ENCODE measurements at regions not wholly inside any gene's neighbourhood (a gene's known extent, or its start where the extent isn't known, plus 50 kb on each side); places are given as distances from the start of the nearest gene placed in this dataset.
A peak's percentile ranks its signal among the peaks of the same experiment; 100 is the strongest.
"Not testable (repeated sequence)": the region's sequence is repeated elsewhere in the genome, so short reads cannot be mapped to it uniquely, and the experiment has no call there.

DNA sequence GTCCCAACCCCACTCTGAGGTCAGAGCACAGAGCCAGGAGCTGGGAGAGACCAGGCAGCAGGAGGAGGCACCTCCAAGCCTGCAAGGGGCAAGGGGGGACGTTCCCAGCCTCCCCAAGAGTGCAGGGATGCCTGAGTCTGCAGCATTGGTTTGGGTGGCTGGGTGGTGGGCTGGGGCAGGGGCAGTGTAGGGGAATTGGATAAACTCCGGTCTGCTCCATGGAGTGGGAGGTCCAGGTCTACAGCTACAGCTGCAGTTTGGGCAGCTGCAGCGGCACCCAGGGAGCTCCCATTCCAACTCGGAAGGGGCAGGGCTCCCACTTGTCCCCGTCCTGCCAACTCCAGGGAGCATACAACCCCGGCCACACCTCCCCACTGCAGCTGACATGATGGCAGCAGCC is 617.5 kb upstream of the SEMA6D start:
- not testable (repeated sequence) for DNase-seq (ENCODE audit: low read depth in 2 of 2)

DNA sequence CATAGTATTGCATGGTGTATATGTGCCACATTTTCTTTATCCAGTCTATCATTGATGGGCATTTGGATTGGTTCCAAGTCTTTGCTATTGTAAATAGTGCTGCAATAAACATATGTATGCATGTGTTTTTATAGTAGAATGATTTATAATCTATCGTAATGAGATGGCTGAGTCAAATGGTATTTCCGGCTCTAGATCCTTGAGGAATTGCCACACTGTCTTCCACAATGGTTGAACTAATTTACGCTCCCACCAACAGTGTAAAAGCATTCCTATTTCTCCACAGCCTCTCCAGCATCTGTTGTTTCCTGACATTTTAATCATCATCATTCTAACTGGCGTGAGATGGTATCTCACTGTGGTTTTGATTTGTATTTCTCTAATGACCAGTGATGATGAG is 608.5 kb upstream of the SEMA6D start:
- DNase-seq (ENCODE audit: low read depth in 2 of 2): not testable (repeated sequence)

DNA sequence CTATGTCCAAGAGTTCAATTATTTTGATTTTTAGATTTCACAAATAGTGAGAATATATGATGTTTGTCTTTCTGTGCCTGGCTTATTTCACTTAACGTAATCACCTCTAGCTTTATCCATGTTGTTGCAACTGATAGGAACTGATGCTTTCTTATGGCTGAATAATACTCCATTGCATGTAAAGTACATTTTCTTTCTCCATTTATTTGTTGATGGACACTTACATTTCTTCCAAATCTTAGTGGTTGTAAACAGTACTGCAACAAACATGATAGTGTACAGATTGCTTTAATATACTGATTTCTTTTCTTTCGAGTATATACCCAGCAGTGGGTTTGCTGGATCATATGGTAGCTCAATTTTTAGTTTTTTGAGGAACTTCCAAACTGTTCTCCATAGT is 600.6 kb upstream of the SEMA6D start:
- no peak for DNase-seq (ENCODE audit: low read depth in 2 of 2)

DNA sequence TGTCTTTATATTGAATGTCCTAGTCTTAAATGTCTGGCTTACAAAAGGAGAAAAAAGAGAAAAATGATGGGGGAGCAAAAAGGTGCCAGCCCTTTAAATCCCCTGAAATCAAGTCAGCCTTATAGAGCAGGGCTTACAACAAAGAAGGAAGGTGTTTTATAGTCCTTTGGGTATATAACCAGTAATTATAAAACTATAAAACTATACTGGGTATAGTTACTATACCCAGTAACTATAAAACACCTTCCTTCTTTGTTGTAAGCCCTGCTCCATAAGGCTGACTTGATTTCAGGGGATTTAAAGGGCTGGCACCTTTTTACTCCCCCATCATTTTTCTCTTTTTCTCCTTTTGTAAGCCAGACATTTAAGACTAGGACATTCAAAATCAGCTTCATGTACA is 598.0 kb upstream of the SEMA6D start:
- DNase-seq (ENCODE audit: low read depth in 2 of 2): no peak

DNA sequence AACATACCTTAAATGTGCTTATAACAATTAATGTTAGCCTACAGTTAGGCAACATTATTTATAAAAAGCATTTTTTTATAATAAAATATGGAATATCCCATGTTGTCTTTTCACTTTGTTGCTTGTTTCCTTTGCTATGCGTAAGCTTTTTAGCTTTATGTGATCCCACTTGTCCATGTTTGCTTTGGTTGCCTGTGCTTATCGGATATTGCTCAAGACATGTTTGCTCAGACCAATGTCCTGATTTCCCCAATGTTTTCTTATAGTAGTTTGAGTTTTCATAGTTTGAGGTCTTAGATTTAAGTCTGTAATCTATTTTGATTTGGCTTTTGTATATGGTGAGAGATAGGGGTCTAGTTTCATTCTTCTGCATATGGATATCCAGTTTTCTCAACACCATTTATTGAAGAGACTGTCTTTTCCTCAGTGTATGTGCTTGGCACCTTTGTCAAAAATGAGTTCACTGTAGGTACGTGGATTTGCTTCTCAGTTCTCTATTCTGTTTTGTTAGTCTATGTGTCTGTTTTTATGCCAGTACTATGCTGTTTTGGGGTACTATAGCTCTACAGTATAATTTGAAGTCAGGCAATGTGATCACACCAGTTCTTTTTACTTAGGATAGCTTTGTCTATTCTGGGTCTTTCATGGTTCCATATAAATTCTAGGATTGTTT is 592.7 kb upstream of the SEMA6D start:
- DNase-seq (ENCODE audit: low read depth in 2 of 2): no peak

- DNase-seq (ENCODE audit: low read depth in 2 of 2): no peak
Measured at GRCh38 chr15:47129033-47129432, 588.3 kb upstream of the SEMA6D start.

GRCh38 chr15:47131450-47131849 is 585.9 kb upstream of the SEMA6D start:
- DNase-seq (ENCODE audit: low read depth in 2 of 2): not testable (repeated sequence)

- DNase-seq (ENCODE audit: low read depth in 2 of 2): no peak
Measured at GRCh38 chr15:47135267-47135666, 582.0 kb upstream of the SEMA6D start.

DNA sequence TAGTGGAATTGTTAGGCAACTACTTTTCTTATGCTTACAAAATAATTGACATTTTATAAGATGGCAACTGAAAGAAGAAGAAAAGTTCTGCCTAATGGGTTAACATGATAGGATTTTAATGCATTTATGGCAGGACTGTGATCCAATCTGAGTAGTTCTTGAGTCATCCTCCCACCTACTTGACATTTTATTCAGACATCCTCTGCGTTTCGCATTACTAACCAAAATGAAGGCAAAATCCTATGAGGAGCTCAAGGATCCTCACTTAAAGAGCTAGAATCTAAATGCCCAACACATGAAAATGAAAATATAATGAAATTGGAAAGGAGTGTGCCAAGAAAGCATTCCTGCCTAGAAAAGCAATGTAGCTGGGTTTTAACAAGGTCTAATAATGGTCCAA is 581.1 kb upstream of the SEMA6D start:
- DNase-seq (ENCODE audit: low read depth in 2 of 2): no peak

DNA sequence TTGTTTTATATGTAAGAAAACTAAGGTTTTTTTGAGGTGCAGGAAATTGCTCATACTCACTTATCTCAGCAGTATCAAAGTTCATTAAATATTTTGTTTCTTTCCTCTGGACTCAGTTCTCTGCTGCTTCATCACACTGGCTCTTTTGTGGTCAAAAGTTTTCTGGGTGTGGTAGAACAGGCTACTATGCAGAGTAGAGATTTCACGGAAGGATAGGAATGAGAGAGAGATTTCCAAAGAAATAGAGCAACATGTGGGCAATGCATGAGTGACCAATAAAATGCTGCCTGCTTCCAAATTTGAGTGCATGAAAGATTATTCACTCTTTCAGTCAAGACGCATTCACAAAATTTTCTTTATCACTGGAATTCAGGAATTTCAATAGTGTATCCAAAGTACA is 577.3 kb upstream of the SEMA6D start:
- no peak for DNase-seq (ENCODE audit: low read depth in 2 of 2)

DNA sequence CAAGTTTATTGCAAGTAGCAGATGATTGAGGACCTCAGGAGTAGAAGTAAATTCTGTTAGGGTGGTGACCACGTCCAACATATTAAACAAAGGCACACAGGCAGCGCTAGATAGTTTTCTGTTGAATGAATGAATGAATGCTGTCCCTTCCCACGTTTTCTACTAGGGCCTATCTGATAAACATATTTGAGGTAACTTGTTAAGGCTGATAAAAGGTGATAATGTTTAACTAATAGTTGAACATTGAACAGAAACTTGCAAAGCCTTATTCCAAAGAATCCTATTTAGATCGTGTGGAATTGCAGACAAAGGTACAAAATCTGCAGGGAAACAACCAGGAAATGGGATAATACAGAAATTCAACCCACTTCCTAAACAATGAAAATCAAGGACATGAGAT is 559.5 kb upstream of the SEMA6D start:
- DNase-seq (ENCODE audit: low read depth in 2 of 2): no peak

GRCh38 chr15:47158573-47158972 is 558.7 kb upstream of the SEMA6D start:
- no peak for DNase-seq (ENCODE audit: low read depth in 2 of 2)

- DNase-seq (ENCODE audit: low read depth in 2 of 2): no peak
Measured at GRCh38 chr15:47177177-47177576, 540.1 kb upstream of the SEMA6D start.

- DNase-seq (ENCODE audit: low read depth in 2 of 2): no peak
Measured at GRCh38 chr15:47179988-47180387, 537.3 kb upstream of the SEMA6D start.

DNA sequence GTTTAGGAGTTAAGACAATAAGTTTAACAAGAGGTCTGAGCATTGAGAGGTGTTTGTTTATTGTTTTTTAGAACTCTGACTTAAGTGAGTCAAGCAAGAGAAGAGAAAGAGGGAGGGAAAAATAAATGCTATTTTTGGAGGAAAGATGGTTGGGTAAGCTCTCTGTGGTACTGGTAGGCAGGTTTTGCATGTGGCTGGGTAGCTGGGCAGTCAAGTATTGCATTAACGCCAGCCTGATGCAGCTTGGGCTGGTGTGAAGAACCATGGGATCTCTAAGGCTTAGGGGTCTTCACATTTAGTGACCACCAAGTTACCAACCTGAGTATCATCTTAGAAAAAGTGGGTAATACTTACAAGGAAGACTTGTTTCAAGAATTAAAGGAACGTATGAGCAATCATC is 534.5 kb upstream of the SEMA6D start:
- no peak for DNase-seq (ENCODE audit: low read depth in 2 of 2)

- DNase-seq (ENCODE audit: low read depth in 2 of 2): peak in 1 of 2 experiments; percentile 11
Measured at GRCh38 chr15:47184003-47184907, 533.0 kb upstream of the SEMA6D start.

- DNase-seq (ENCODE audit: low read depth in 2 of 2): no peak
Measured at GRCh38 chr15:47184908-47185801, 532.1 kb upstream of the SEMA6D start.

DNA sequence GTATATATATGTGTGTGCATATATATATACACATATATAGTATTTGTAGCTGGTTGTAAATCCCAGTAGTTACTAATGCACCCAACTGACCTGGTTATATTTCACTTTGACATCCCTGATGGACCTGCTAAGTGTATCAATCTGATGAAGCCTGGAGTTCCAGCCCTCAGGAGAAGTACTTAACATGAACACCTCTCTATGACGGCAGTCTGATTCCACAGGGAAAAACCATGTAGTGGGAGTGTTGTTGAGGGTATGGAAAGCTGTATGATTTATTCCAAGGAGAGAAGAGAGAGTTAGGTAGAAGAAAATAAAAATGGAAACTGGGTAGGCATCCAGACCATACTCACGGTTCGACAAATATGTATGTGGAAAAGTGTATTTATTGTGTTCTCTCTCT is 531.2 kb upstream of the SEMA6D start:
- no peak for DNase-seq (ENCODE audit: low read depth in 2 of 2)

GRCh38 chr15:47188758-47189507 is 528.4 kb upstream of the SEMA6D start:
- no peak for DNase-seq (ENCODE audit: low read depth in 2 of 2)

- no peak for DNase-seq (ENCODE audit: low read depth in 2 of 2)
Measured at GRCh38 chr15:47194718-47195117, 522.6 kb upstream of the SEMA6D start.

DNA sequence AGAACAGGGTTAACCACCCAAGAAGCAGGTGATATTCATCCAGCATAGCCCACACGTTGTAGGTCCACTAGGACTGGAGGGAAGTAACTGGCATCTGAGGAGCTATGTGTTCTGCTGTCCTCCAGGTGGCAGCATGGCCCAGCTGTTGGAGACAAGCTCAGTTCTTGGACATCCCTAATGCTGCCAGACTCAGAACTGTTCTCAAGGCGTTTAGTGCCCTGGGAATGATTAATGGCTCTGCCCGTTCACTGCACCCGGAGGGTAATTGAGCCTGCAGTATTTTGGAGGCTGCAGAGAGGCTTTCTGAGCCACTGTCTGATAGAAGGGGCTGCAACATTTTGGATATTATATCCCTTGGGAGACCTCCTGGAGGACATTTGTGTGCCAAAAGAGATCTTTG is 521.3 kb upstream of the SEMA6D start:
- peak; percentile 4 to 30 for DNase-seq (ENCODE audit: low read depth in 2 of 2)
